Fibroblast of villous mesenchyme (primary cell): ENCODE measurements at regions not wholly inside any gene's neighbourhood (a gene's known extent, or its start where the extent isn't known, plus 50 kb on each side); places are given as distances from the start of the nearest gene placed in this dataset.
A peak's percentile ranks its signal among the peaks of the same experiment; 100 is the strongest.

Experiments
- DNase-seq: peaks from one replicate; pipeline ENCODE4 v3.0.0-alpha.2; 2010; ENCODE audit warnings: low read depth
- H3K4me3 ChIP-seq: 2 replicates; pipeline ENCODE4 v1.5.1; 2011; ENCODE audit warnings: low read depth, mild to moderate bottlenecking, low read length
- TF ChIP-seq, protein P1 (sequence below): IDR thresholded peaks from 2 replicates; pipeline ENCODE4 v1.5.1; 2012; ENCODE audit warnings: low read depth, mild to moderate bottlenecking, low read length; ENCODE audit not compliant: insufficient read depth

DNA sequence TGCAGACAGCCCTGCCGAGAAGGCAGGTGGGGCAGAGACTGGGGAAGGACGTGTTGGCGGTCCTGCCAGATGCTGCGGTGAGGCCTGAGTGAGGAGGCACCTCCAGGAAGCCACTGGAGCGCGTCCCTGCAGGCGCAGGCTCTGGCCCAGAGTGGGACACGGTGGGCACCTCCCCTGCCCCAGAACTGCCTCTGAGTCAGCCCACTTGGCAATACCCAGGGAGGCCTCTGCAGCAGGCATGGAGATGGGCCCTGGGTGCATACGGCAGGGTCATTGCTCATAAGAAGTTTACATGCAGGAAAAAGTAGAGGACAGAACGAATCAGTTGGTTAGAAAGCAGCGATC, 195.9 kb downstream of the TFCP2L1 start:
- TF ChIP-seq, protein P1, sequence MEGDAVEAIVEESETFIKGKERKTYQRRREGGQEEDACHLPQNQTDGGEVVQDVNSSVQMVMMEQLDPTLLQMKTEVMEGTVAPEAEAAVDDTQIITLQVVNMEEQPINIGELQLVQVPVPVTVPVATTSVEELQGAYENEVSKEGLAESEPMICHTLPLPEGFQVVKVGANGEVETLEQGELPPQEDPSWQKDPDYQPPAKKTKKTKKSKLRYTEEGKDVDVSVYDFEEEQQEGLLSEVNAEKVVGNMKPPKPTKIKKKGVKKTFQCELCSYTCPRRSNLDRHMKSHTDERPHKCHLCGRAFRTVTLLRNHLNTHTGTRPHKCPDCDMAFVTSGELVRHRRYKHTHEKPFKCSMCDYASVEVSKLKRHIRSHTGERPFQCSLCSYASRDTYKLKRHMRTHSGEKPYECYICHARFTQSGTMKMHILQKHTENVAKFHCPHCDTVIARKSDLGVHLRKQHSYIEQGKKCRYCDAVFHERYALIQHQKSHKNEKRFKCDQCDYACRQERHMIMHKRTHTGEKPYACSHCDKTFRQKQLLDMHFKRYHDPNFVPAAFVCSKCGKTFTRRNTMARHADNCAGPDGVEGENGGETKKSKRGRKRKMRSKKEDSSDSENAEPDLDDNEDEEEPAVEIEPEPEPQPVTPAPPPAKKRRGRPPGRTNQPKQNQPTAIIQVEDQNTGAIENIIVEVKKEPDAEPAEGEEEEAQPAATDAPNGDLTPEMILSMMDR, result no peak

DNA sequence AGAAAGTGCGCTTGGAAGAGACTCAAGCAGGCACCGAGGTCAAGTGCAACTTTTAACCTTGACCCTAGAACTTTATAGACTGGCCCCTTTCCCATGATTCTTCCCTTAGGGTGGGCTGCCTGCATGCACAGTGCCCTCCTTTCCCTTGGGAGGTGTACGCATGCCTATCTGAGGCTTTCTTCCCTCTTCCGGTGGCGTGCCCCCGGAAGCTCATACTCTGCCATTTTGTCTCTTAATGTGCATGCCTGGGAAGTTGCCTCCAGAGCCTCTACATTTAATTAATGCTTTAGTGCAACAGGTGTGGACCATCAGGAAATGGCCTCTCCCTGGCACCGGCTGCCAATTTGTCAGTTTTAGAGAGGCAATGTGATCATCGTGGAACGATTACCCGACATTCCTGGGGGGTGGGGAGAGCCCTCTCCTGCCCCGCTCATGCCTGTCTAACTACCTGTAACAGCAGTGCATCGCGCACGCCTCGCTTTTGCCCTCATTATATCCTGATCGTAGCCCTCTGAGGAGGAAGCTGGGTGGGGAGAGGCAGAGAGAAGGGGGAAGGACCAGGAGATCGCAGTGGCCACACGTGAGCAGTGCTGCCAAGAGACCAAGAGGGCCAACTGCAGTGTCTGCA, 194.8 kb downstream of the TFCP2L1 start:
- no peak overlapping the region for H3K4me3 ChIP-seq
- no peak for DNase-seq
- TF ChIP-seq, protein P1, result no peak

More for the DNA sequence above, 195.9 kb downstream of the TFCP2L1 start:
- H3K4me3 ChIP-seq, result no peak overlapping the region
- DNase-seq, result no peak

DNA sequence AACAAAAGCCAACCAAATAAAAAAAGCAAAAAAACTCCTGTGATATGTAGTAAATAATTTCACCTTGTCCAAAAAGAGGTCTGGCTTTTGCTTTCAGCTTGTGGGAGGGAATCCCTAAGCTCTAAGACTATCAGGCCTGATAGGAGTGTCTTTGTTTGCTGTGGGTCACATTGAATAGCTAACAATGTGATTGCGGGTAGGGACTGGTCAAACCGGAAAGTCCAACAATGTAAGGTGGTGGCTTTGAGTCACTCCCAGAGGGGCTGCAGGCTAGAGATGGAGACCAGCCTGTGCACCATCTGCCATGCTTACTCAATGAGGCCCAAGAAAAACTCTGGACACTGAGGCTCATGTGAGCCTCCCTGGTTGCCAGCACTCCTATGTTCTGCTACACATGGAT, 192.9 kb downstream of the TFCP2L1 start:
- DNase-seq, result no peak
- no peak overlapping the region for H3K4me3 ChIP-seq
- TF ChIP-seq, protein P1, result no peak

DNA sequence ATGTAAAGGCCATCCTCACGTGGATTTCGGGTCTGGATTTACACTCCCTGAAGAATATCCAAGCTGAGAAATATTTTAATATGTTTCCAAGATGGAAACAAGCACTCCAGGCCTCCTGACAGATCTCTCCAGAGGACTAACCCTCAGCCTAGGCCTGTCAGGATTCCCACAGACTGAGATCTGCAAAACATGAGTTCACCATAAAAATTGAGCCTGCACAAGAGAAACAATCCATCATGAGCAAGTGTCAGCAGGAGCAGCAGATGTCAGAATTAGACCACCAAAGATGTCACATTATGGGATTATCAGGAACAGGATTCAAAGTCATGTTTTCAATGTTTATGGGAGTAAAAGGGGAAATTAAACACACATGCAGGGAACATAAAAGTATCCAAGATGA, 191.3 kb downstream of the TFCP2L1 start:
- no peak for DNase-seq
- no peak overlapping the region for H3K4me3 ChIP-seq
- TF ChIP-seq, protein P1, result no peak

DNA sequence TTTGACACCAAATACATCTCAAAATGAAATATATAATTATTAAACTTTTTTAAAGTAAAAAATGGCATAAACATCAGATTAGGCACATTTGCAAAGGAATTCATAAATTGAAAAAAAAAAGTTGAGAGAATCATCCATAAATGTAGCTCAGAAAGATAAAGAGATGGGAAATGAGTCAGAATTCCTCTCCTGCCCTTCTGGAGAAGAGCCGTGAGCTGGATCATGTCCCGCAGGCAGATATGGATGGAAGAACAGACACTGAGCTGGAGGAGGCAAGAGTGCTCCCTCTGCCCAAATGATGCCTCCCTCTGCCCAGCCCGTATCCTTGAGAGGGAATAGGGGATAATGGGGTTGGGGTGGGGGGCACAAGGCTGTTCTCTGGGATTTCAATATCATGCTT, 190.9 kb downstream of the TFCP2L1 start:
- DNase-seq, result no peak
- H3K4me3 ChIP-seq, result no peak overlapping the region
- TF ChIP-seq, protein P1, result no peak

DNA sequence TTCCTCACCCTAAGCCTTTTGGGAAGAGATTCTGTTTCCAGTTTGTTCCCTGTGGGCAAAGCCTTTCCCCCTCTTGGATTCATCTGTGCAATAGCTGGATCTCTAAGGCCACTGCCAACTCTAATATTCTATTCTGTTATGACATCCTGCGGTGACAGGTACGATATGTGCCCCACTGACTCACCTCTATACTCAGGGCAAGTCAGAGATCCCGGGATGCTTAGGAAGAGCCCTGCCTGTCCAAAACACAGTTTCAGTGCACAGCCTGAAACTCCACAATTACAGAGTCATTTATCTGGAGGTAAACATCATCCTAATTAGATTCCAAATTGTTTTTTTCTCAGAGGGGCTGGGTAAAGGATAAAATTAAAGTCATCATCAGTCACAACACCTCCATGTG, 190.2 kb downstream of the TFCP2L1 start:
- TF ChIP-seq, protein P1, result no peak
- no peak for DNase-seq
- no peak overlapping the region for H3K4me3 ChIP-seq

DNA sequence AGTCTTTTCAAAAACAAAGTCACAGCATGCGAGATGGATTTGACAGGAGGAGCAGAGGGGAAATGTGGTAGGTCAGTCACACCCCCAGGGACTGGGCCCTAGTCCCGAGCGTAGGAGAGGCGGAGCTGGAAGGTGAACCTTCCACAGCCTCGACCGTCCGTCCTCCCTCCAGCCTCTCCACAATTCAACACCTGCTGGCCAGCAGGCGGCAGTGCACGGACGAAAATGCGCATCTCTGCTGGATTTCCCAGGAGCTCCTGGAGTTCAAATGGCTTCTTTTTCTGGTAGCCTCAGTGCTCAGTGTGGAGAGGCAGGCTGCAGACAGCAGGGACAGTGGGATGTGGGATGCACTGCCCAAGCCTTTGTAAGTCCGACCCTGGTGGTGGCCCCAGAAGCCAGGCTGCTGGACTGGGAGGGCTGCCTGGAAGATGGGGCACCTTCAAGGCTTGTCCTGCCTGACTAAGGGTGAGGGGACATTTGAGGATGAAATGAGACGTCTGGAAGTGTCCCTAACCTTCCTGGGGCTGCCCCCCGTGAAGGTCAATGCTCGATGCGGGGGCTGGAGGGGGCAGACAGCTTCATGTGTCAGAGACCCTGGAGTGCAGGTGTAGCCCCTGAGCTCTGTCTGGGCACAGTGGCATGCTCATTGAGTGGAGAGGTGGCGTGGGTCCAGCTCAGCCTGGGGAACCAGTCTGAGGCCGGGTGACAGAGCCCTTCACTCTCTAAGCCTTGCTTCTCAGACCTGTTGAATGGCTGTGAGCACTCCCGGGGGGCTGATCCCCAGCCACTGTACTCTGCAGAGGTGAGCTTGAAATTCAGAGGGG, 189.5 kb downstream of the TFCP2L1 start:
- TF ChIP-seq, protein P1, result peak; percentile 84
- H3K4me3 ChIP-seq, result no peak overlapping the region
- peak; percentile 64 for DNase-seq
